OCI-LY7 (cell line): ENCODE measurements at regions not wholly inside any gene's neighbourhood (a gene's known extent, or its start where the extent isn't known, plus 50 kb on each side); places are given as distances from the start of the nearest gene placed in this dataset.

Experiments used
- EZH2phosphoT487 ChIP-seq: fragments of 200-600 bp; sonication (generic); IDR thresholded peaks from 2 replicates; pipeline ENCODE4 v1.6.1; 2018; ENCODE audit warnings: low read depth, borderline replicate concordance, mild to moderate bottlenecking, mixed run types, antibody characterized with exemption, low read length, moderate library complexity, mixed read lengths
- TF ChIP-seq, protein P1 (sequence below): fragments of 200-600 bp; sonication (generic); conservative IDR thresholded peaks from 2 replicates; pipeline ENCODE4 v1.5.1; 2014; ENCODE audit warnings: mild to moderate bottlenecking, antibody characterized with exemption, low read length, moderate library complexity, mixed read lengths

DNA sequence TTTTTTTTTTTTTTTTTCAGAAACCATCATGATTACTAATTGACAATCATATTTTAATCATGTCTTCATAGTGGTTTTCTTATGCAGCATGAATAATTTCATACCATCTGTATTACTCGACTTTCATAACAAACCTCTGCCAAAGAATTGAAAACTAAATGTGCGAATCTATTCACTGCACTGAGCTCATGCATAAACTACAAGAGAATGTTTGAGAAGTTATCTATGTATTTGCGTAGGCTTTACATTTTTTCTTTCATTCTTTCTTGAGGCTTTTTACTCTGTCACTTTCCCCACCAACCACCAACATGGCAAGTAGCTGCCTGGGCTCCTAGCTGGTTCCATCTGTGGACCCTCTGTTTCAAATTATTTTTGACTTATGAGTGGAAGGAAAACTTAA lies 1761.0 kb downstream of the STIM2 start:
- no peak for TF ChIP-seq EZH2phosphoT487
- TF ChIP-seq, protein P1, sequence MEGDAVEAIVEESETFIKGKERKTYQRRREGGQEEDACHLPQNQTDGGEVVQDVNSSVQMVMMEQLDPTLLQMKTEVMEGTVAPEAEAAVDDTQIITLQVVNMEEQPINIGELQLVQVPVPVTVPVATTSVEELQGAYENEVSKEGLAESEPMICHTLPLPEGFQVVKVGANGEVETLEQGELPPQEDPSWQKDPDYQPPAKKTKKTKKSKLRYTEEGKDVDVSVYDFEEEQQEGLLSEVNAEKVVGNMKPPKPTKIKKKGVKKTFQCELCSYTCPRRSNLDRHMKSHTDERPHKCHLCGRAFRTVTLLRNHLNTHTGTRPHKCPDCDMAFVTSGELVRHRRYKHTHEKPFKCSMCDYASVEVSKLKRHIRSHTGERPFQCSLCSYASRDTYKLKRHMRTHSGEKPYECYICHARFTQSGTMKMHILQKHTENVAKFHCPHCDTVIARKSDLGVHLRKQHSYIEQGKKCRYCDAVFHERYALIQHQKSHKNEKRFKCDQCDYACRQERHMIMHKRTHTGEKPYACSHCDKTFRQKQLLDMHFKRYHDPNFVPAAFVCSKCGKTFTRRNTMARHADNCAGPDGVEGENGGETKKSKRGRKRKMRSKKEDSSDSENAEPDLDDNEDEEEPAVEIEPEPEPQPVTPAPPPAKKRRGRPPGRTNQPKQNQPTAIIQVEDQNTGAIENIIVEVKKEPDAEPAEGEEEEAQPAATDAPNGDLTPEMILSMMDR: no peak
